Erythroblast (primary cell): ENCODE measurements at regions not wholly inside any gene's neighbourhood (a gene's known extent, or its start where the extent isn't known, plus 50 kb on each side); places are given as distances from the start of the nearest gene placed in this dataset.

Source experiments
- GATA1 ChIP-seq: IDR thresholded peaks from 2 replicates; pipeline ENCODE4 v1.6.1; 2011; ENCODE audit warnings: low read depth, mild to moderate bottlenecking, control low read depth, low read length, moderate library complexity
- POLR2A ChIP-seq: IDR thresholded peaks from 2 replicates; pipeline ENCODE4 v1.6.1; 2011; ENCODE audit warnings: mild to moderate bottlenecking, low read length

DNA sequence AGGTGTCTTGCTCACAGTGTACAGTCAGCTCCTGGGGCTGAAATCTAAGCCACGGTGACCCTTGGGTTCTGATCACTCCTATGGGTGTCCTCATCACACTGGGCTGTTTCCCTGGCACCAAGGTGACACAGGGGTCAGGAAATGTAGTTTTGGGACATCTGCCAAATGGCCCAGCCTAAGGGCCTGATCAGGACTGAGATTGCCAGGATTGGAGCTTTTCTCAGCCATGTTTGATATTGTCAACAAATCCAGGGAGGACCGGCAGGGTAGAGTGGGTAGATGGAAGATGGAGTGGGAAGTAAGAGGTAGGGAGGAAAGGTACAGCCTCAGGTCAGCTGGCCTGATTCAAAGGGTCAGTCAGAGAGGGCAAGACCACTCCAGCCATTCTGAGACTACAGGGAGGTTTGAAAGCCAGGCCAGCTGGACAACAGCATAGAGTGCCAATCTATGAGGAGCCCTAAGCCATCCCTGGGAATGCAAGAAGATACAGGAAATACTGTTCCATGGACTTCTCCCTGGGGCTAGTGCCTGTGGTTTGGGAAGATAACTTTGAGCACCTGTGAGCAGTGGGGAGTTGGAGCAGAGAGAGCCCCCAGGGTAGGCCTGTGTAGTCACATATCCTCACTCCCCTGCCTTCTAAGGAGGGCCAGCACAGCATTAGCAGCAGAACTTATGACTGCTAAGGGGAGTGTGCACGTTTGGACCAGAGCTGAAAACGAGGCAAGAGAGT, 377.3 kb upstream of the ZMIZ1 start:
- TF ChIP-seq POLR2A (no peak), GATA1 (no peak)
